Coronary artery (tissue), 2 donors: ENCODE measurements at regions not wholly inside any gene's neighbourhood (a gene's known extent, or its start where the extent isn't known, plus 50 kb on each side); places are given as distances from the start of the nearest gene placed in this dataset.

Experiments used
- DNase-seq: peaks from one replicate; pipeline ENCODE4 v3.0.0-alpha.2; 2017; ENCODE audit warnings: low spot score
- H3K27ac ChIP-seq, 2 donors: fragments of 200-600 bp; sonication (generic); one replicate each; pipeline ENCODE4 v1.5.1; 2016 to 2019
- H3K4me3 ChIP-seq: fragments of 200-600 bp; sonication (generic); 2 replicates; pipeline ENCODE4 v1.5.1; 2016; ENCODE audit warnings: mild to moderate bottlenecking, moderate library complexity
- CTCF ChIP-seq: fragments of 200-600 bp; sonication (generic); IDR thresholded peaks from one replicate; pipeline ENCODE4 v1.5.1; 2019; ENCODE audit warnings: antibody characterized with exemption

- H3K27ac ChIP-seq, result no peak overlapping the region
- H3K4me3 ChIP-seq, result no peak overlapping the region
- no peak for TF ChIP-seq CTCF
- no peak for DNase-seq
Measured at GRCh38 chr5:125384071-125384470, 637.6 kb upstream of the ZNF608 start.

GRCh38 chr5:125390326-125390725 is 643.9 kb upstream of the ZNF608 start:
- H3K4me3 ChIP-seq, result no peak overlapping the region
- DNase-seq, result no peak
- no peak for TF ChIP-seq CTCF
- no peak overlapping the region for H3K27ac ChIP-seq

GRCh38 chr5:125393221-125393815 is 646.9 kb upstream of the ZNF608 start:
- H3K27ac ChIP-seq, result no peak overlapping the region
- DNase-seq, result no peak
- no peak overlapping the region for H3K4me3 ChIP-seq
- TF ChIP-seq CTCF, result no peak

- TF ChIP-seq CTCF, result no peak
- no peak for DNase-seq
- Histone ChIP-seq H3K27ac (no peak overlapping the region), H3K4me3 (no peak overlapping the region)
Measured at GRCh38 chr5:125394661-125395280, 648.3 kb upstream of the ZNF608 start.

- no peak for DNase-seq
- no peak overlapping the region for H3K4me3 ChIP-seq
- TF ChIP-seq CTCF, result no peak
- no peak overlapping the region for H3K27ac ChIP-seq
Measured at GRCh38 chr5:125396462-125396861, 650.0 kb upstream of the ZNF608 start.

GRCh38 chr5:125398466-125398865 is 652.0 kb upstream of the ZNF608 start:
- TF ChIP-seq CTCF, result no peak
- no peak for DNase-seq
- no peak overlapping the region for H3K4me3 ChIP-seq
- H3K27ac ChIP-seq, result no peak overlapping the region

- Histone ChIP-seq H3K27ac (no peak overlapping the region), H3K4me3 (no peak overlapping the region)
- DNase-seq, result no peak
- TF ChIP-seq CTCF, result no peak
Measured at GRCh38 chr5:125399885-125400284, 653.4 kb upstream of the ZNF608 start.
